WTC11 (cell line): ENCODE measurements at regions not wholly inside any gene's neighbourhood (a gene's known extent, or its start where the extent isn't known, plus 50 kb on each side); places are given as distances from the start of the nearest gene placed in this dataset.

Experiments
- ATAC-seq: fragments of 200-7000 bp; cut with Tn5 transposase; 2 replicates; pipeline ENCODE4 v1.10.0; 2021; ENCODE audit warnings: mild to moderate bottlenecking, moderate library complexity
- CTCF ChIA-PET: fragments of 300-600 bp; sonication (Branson Sonifier 250); formaldehyde crosslinking; loops from one replicate; lab custom pipeline; 2021; ENCODE audit warnings: antibody characterized with exemption; lab: Charles Lee
- POLR2A ChIA-PET: fragments of 350-600 bp; sonication (Branson Sonifier 250); formaldehyde crosslinking; loops from one replicate; lab custom pipeline; 2021; ENCODE audit warnings: antibody characterized with exemption; lab: Charles Lee
- DNase-seq: peaks from one replicate; pipeline ENCODE4 v3.0.0; 2021; ENCODE audit warnings: low spot score
- H3K27ac Mint-ChIP-seq: 2 replicates; pipeline ENCODE4 v1.8.0; 2021; ENCODE audit warnings: mixed read lengths
- H3K27me3 Mint-ChIP-seq: 2 replicates; pipeline ENCODE4 v1.8.0; 2021; ENCODE audit warnings: low read depth, mild to moderate bottlenecking, moderate library complexity, mixed read lengths
- H3K36me3 Mint-ChIP-seq: 2 replicates; pipeline ENCODE4 v1.8.0; 2021; ENCODE audit warnings: mixed read lengths
- H3K4me1 Mint-ChIP-seq: 2 replicates; pipeline ENCODE4 v1.8.0; 2022; ENCODE audit warnings: mixed read lengths
- H3K4me3 Mint-ChIP-seq: 2 replicates; pipeline ENCODE4 v1.8.0; 2021; ENCODE audit warnings: mild to moderate bottlenecking, moderate library complexity, mixed read lengths
- H3K9me3 Mint-ChIP-seq: 2 replicates; pipeline ENCODE4 v1.8.0; 2021; ENCODE audit warnings: mixed read lengths
- ATF1 ChIP-seq: sonication (generic); formaldehyde crosslinking; IDR thresholded peaks from 2 replicates; pipeline ENCODE4 v1.8.1; 2023; ENCODE audit warnings: mild to moderate bottlenecking, moderate library complexity, missing genetic modification reagents
- ERG ChIP-seq: fragments of 250-450 bp; sonication (Bioruptor Pico); IDR thresholded peaks from 2 replicates; pipeline ENCODE4 v1.8.0; 2021; ENCODE audit warnings: mild to moderate bottlenecking
- FOXJ3 ChIP-seq: sonication (generic); formaldehyde crosslinking; IDR thresholded peaks from 2 replicates; pipeline ENCODE4 v1.9.0; 2021; ENCODE audit warnings: missing genetic modification reagents, mild to moderate bottlenecking, borderline replicate concordance
- FOXP4 ChIP-seq: sonication (generic); formaldehyde crosslinking; IDR thresholded peaks from 2 replicates; pipeline ENCODE4 v1.8.0; 2022; ENCODE audit warnings: mild to moderate bottlenecking, missing genetic modification reagents
- HMGA2 ChIP-seq: fragments of 250-450 bp; sonication (Bioruptor Pico); IDR thresholded peaks from 2 replicates; pipeline ENCODE4 v1.4.0; 2021; ENCODE audit warnings: mild to moderate bottlenecking, moderate library complexity
- NR1H2 ChIP-seq: sonication (generic); formaldehyde crosslinking; IDR thresholded peaks from 2 replicates; pipeline ENCODE4 v1.9.0; 2021; ENCODE audit warnings: mild to moderate bottlenecking, moderate library complexity, missing genetic modification reagents
- NR3C1 ChIP-seq: sonication (generic); formaldehyde crosslinking; conservative IDR thresholded peaks from 2 replicates; pipeline ENCODE4 v1.8.1; 2023; ENCODE audit warnings: low read depth, mild to moderate bottlenecking, missing genetic modification reagents
- RORB ChIP-seq: fragments of 250-450 bp; sonication (Bioruptor Pico); IDR thresholded peaks from 2 replicates; pipeline ENCODE4 v1.9.0; 2021; ENCODE audit warnings: mild to moderate bottlenecking
- TEAD1 ChIP-seq: sonication (generic); formaldehyde crosslinking; IDR thresholded peaks from 2 replicates; pipeline ENCODE4 v1.8.0; 2022; ENCODE audit warnings: mild to moderate bottlenecking, missing genetic modification reagents
- ZNF281 ChIP-seq: sonication (generic); formaldehyde crosslinking; IDR thresholded peaks from 2 replicates; pipeline ENCODE4 v1.8.0; 2023; ENCODE audit warnings: mild to moderate bottlenecking, missing genetic modification reagents
- ZNF396 ChIP-seq: fragments of 250-450 bp; sonication (Bioruptor Pico); IDR thresholded peaks from 2 replicates; pipeline ENCODE4 v1.8.0; 2021; ENCODE audit warnings: mild to moderate bottlenecking, moderate library complexity, borderline replicate concordance
- ZNF512 ChIP-seq: sonication (generic); formaldehyde crosslinking; IDR thresholded peaks from 2 replicates; pipeline ENCODE4 v1.8.1; 2022; ENCODE audit warnings: missing genetic modification reagents, borderline replicate concordance
- TF ChIP-seq, protein P1 (sequence below): sonication (generic); formaldehyde crosslinking; IDR thresholded peaks from 2 replicates; pipeline ENCODE4 v1.8.0; 2022; ENCODE audit warnings: missing genetic modification reagents
- TF ChIP-seq, protein P2 (sequence below): sonication (generic); formaldehyde crosslinking; IDR thresholded peaks from 2 replicates; pipeline ENCODE4 v1.8.1; 2022; ENCODE audit warnings: mild to moderate bottlenecking, missing genetic modification reagents, moderate library complexity, borderline replicate concordance

DNA sequence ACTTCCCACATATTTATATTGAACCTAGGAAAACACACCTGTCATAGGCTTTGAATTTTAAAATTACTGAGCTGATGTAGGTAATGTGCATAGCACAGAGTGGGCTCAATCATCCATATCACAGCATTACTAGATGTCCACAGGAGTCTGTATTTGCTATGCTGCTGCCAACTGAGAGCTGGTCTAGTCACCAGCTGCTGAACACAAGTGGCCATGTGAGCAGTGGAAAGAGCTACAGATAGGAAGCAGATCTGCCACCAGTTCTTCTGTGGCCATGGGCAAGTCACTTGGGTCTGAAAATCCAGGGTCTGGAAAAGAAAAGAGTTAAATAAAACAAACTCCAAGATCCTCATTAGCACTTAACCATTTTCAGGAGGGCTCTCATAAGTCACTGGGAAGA, 91.8 kb downstream of the APIP start:
- Mint-ChIP-seq H3K27ac (no peak overlapping the region), H3K9me3 (peaks cover 10% of the 10 kb centered on the region), H3K4me1 (peaks cover 18% of the 10 kb centered on the region), H3K36me3 (peaks cover 5% of the 10 kb centered on the region), H3K27me3 (no peaks in the 10 kb centered on the region), H3K4me3 (no peak overlapping the region)
- POLR2A ChIA-PET: interaction anchor here (0.7 kb wide), 1 partner anchor 211 kb away, joined by 3 read pairs; no protein-coding TSS in a partner anchor
- CTCF ChIA-PET: no interaction called here
- TF ChIP-seq, protein P1, sequence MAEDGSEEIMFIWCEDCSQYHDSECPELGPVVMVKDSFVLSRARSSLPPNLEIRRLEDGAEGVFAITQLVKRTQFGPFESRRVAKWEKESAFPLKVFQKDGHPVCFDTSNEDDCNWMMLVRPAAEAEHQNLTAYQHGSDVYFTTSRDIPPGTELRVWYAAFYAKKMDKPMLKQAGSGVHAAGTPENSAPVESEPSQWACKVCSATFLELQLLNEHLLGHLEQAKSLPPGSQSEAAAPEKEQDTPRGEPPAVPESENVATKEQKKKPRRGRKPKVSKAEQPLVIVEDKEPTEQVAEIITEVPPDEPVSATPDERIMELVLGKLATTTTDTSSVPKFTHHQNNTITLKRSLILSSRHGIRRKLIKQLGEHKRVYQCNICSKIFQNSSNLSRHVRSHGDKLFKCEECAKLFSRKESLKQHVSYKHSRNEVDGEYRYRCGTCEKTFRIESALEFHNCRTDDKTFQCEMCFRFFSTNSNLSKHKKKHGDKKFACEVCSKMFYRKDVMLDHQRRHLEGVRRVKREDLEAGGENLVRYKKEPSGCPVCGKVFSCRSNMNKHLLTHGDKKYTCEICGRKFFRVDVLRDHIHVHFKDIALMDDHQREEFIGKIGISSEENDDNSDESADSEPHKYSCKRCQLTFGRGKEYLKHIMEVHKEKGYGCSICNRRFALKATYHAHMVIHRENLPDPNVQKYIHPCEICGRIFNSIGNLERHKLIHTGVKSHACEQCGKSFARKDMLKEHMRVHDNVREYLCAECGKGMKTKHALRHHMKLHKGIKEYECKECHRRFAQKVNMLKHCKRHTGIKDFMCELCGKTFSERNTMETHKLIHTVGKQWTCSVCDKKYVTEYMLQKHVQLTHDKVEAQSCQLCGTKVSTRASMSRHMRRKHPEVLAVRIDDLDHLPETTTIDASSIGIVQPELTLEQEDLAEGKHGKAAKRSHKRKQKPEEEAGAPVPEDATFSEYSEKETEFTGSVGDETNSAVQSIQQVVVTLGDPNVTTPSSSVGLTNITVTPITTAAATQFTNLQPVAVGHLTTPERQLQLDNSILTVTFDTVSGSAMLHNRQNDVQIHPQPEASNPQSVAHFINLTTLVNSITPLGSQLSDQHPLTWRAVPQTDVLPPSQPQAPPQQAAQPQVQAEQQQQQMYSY (CRISPR knock-in tag): no peak
- no peak for TF ChIP-seq RORB (CRISPR knock-in tag)
- TF ChIP-seq ZNF512 (CRISPR knock-in tag): no peak
- TF ChIP-seq, protein P2, sequence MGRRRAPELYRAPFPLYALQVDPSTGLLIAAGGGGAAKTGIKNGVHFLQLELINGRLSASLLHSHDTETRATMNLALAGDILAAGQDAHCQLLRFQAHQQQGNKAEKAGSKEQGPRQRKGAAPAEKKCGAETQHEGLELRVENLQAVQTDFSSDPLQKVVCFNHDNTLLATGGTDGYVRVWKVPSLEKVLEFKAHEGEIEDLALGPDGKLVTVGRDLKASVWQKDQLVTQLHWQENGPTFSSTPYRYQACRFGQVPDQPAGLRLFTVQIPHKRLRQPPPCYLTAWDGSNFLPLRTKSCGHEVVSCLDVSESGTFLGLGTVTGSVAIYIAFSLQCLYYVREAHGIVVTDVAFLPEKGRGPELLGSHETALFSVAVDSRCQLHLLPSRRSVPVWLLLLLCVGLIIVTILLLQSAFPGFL (CRISPR knock-in tag): no peak
- TF ChIP-seq ZNF281 (CRISPR knock-in tag): no peak
- no peak for TF ChIP-seq ERG (CRISPR knock-in tag)
- TF ChIP-seq NR1H2 (CRISPR knock-in tag): no peak
- no peak for TF ChIP-seq FOXJ3
- TF ChIP-seq HMGA2 (CRISPR knock-in tag): no peak
- TF ChIP-seq FOXP4 (CRISPR knock-in tag): no peak
- no peak for TF ChIP-seq ZNF396 (CRISPR knock-in tag)
- no peak for TF ChIP-seq ATF1 (CRISPR knock-in tag)
- ATAC-seq (no peak), DNase-seq (no peak)

- H3K36me3 Mint-ChIP-seq: peaks cover 10% of the 10 kb centered on the region
- peaks cover 13% of the 10 kb centered on the region for H3K9me3 Mint-ChIP-seq
- CTCF ChIA-PET: no interaction called here
- TF ChIP-seq NR3C1 (CRISPR knock-in tag) (no peak), TEAD1 (CRISPR knock-in tag) (no peak)
- TF ChIP-seq, all 79 proteins: peak for 0
- H3K4me3 Mint-ChIP-seq: no peak overlapping the region
- H3K27me3 Mint-ChIP-seq: no peaks in the 10 kb centered on the region
- ATAC-seq (no peak), DNase-seq (no peak)
- H3K4me1 Mint-ChIP-seq: peaks cover 18% of the 10 kb centered on the region
- no peak overlapping the region for H3K27ac Mint-ChIP-seq
- POLR2A ChIA-PET: no interaction called here
Measured at GRCh38 chr11:34823639-34824038, 92.5 kb downstream of the APIP start.
